SK-N-MC (cell line): ENCODE measurements at regions not wholly inside any gene's neighbourhood (a gene's known extent, or its start where the extent isn't known, plus 50 kb on each side); places are given as distances from the start of the nearest gene placed in this dataset.
"Not testable (repeated sequence)": the region's sequence is repeated elsewhere in the genome, so short reads cannot be mapped to it uniquely, and the experiment has no call there.

Experiments used
- DNase-seq: peaks from one replicate; pipeline ENCODE4 v3.0.0-alpha.2; 2011; ENCODE audit warnings: low read depth, low spot score
- H3K27ac ChIP-seq: fragments of 200-600 bp; sonication (generic); 2 replicates; pipeline ENCODE4 v1.5.1; 2016; ENCODE audit warnings: mixed run types
- H3K36me3 ChIP-seq: fragments of 200-600 bp; sonication (generic); 2 replicates; pipeline ENCODE4 v1.6.1; 2017; ENCODE audit warnings: antibody characterized with exemption, low read length, mixed read lengths; ENCODE audit not compliant: insufficient read depth
- H3K4me3 ChIP-seq: fragments of 200-600 bp; sonication (generic); 2 replicates; pipeline ENCODE4 v1.5.1; 2016
- H3K9ac ChIP-seq: fragments of 200-600 bp; sonication (generic); 2 replicates; pipeline ENCODE4 v1.8.0; 2017; ENCODE audit warnings: mixed run types, mixed read lengths; ENCODE audit not compliant: insufficient read length
- H3K9me3 ChIP-seq: fragments of 200-600 bp; sonication (generic); 2 replicates; pipeline ENCODE4 v1.6.1; 2017; ENCODE audit warnings: low read depth, mild to moderate bottlenecking, antibody characterized with exemption, low read length, moderate library complexity, mixed read lengths
- EZH2 ChIP-seq: fragments of 200-600 bp; sonication (generic); IDR thresholded peaks from one replicate; pipeline ENCODE4 v1.6.1; 2017; ENCODE audit warnings: antibody characterized with exemption
- FOXP2 ChIP-seq: optimal IDR thresholded peaks from 2 replicates; pipeline ENCODE3; 2011; ENCODE audit warnings: mild to moderate bottlenecking, moderate library complexity; ENCODE audit not compliant: insufficient read depth; ENCODE audit errors: extremely low read length, control extremely low read depth
- POLR2AphosphoS5 ChIP-seq: IDR thresholded peaks from 2 replicates; pipeline ENCODE4 v1.6.1; 2012; ENCODE audit warnings: mild to moderate bottlenecking, low read depth, low read length, borderline replicate concordance

DNA sequence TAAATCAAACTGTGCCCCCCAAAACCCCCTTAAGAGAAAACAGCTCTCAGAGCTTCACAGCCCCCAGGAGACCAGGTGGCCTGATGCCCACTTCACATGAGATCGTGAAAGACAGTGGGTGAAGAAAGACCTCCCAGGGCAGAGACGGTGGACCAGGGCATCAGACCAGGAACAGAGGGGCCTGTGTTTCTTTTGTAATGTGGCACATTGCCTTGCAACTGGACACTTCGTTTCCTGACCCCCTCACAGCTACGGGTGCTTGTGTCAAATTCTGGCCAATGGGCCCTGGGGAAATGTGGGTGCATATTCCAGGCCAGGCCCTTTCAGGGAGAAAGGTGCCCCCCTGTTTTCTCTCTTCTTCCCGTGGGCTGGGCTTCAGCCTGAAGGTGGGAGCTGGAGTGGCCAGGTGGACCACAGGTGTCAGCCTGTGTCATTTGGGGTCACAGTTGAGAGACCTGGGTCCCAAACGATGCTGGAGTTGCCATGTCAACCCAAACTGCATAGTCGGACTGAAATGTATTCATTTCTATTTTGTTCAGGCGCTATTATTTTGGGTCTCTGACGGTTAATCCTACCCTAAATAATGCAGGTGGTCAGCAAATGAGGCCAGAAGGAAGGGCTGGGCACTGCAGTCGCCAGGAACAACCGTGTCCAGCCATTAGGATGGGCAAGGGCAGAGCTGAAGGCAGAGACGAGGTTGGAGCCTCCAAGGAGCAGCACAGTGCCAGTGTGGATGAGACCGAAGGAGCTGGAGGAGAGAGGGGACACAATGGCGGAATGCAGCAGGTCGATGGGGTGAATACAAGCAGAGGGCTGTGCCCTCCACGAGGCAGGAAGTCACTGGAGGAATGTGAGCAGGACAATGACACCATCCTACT, 338.2 kb downstream of the EIPR1 start:
- Histone ChIP-seq H3K9me3 (no peaks in the 10 kb centered on the region), H3K9ac (no peak overlapping the region), H3K4me3 (no peak overlapping the region), H3K36me3 (no peaks in the 10 kb centered on the region), H3K27ac (no peak overlapping the region)
- TF ChIP-seq FOXP2 = no peak
- no peak for TF ChIP-seq EZH2
- no peak for TF ChIP-seq POLR2AphosphoS5
- DNase-seq = no peak

DNA sequence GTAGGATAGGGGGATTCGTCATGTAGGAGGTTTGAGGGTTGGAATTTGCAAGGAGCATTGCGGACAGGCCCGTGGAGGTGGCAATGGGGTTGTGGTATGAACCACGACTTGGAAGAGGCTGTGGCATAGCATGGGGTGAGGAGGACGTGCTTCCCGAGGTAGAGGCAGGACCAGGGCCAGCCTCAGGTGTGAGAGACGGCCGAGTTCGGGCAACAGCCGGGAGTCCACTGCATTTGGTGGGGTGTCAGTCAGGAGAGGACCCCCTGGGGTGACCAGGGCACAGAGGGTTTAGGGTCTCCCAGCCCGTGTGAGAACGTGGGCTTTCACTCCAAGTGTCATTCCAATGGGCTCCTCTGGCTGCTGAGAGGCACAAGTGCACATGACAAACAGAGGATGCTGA, 339.0 kb downstream of the EIPR1 start:
- no peak for DNase-seq
- TF ChIP-seq POLR2AphosphoS5 (no peak), EZH2 (no peak), FOXP2 (no peak)
- H3K27ac ChIP-seq = no peak overlapping the region
- H3K4me3 ChIP-seq = no peak overlapping the region
- no peaks in the 10 kb centered on the region for H3K9me3 ChIP-seq
- H3K9ac ChIP-seq = no peak overlapping the region
- no peaks in the 10 kb centered on the region for H3K36me3 ChIP-seq

DNA sequence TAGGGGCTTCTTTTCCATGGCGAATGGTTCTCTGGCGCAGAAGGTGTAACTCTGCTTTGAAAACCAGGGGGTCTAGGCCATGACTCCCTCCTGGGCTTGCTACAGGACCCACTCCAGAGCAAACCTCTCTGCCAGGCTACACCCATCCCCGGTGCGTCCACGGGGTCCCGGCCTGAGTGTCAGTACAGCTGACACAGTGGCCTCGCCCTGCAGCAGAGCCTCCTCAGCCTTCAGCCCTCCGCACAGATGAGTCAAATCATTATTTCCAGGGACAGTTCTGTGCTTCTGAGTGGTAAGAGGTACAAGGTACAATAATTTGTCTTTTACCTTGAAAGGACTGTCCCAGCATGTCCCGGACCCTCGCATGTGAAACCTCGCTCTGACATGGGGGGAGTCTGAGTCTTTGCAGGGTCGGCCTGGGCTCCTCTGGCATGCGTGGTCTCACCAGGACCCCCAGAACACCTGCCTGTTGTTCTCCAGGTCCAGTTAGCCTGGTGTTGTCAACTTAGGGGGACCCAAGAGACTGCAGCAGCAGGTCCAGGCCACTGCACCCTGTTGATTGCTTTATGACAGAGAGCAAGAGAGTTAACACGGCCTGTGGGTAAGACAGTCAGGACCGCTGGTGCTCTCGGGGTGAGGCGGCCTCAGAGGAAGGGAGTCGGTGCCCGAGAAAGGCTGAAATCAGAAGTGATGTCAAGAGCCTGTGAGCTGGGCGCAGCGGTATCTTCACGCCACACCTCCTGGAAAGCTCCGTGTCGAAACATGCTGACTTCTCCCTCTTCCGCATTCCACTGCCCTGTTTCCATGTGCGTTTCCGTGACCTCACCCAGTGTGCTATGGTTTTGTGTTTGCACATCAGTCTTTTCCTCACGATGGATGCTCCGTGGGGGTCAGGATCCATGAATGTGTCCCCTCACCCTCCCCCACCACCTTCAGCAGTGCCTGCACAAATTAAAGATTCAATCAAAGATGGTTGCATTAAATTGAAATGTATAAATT, 340.1 kb downstream of the EIPR1 start:
- Histone ChIP-seq H3K27ac (no peak overlapping the region), H3K9ac (no peak overlapping the region), H3K36me3 (no peaks in the 10 kb centered on the region), H3K9me3 (no peaks in the 10 kb centered on the region), H3K4me3 (no peak overlapping the region)
- DNase-seq = no peak
- TF ChIP-seq EZH2 = no peak
- TF ChIP-seq POLR2AphosphoS5 = no peak

DNA sequence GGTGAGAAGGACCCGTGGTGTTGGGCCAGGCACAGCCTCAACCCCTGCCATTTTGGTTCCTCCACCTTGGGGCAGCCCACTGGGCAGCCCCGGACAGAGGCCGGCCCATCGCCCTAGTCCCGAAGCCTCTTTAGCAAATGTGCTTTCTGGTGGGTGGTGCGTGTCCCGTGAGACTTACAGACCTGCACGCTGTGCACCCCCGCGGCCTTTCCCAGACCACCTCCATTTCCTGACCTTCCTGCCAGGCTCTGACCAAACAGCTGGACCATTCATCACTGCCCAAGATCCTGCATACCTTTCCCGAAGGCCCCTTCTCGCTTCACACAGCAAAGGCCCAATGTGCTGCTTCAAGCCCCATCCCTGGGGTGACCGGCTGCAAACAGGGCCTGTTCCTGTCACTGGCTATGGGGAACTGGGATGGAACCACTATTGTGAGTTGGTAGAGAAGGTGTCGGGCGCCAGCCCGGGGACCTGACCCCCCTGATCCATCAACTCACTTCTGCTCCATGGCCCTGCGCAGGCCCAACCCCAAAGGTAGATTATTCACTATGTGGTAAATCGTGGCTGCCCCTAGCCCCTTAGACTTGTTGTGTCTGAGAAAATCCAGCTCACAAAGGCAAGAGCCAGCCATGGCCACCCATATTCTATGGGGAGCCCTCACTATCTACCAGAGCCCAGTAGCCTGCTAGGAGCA, 341.0 kb downstream of the EIPR1 start:
- no peak overlapping the region for H3K4me3 ChIP-seq
- H3K36me3 ChIP-seq = no peaks in the 10 kb centered on the region
- H3K9ac ChIP-seq = no peak overlapping the region
- H3K27ac ChIP-seq = no peak overlapping the region
- H3K9me3 ChIP-seq = no peaks in the 10 kb centered on the region
- DNase-seq = no peak
- TF ChIP-seq FOXP2 (no peak), POLR2AphosphoS5 (no peak)

DNA sequence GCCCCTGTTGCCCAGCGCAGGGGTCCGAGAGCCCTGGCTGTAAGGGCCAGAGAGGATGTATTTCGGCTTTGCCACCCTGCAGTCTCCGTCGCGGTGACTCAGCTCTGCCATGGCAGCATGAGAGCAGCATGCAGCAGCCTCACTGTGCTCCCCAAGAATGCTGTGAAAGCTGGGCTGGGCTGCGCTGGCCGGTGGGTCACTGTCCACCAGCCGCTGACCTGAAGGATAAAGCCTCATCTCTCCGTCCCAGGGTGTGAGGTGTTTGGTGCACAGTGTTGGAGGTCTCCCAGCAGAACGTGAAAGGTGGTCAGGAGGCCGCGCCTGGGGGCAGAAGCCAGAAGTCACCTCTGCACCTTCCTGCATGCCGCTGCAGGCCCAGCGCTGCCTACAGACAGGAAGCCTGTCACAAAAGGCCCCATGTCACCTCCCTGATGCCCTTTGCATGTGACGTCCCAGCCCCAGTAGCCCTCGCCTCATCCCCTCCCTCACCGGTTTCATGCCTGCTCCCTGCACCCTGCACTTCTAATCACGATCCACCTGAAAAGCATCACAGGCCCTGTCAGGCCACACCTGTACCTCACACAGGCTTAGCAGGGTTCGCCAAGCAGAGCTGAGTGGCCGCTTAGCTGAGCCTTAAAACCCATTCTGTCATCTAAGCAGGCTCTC, 342.1 kb downstream of the EIPR1 start:
- Histone ChIP-seq H3K27ac (no peak overlapping the region), H3K36me3 (no peaks in the 10 kb centered on the region), H3K4me3 (no peak overlapping the region), H3K9me3 (no peaks in the 10 kb centered on the region), H3K9ac (no peak overlapping the region)
- no peak for TF ChIP-seq EZH2
- no peak for DNase-seq

DNA sequence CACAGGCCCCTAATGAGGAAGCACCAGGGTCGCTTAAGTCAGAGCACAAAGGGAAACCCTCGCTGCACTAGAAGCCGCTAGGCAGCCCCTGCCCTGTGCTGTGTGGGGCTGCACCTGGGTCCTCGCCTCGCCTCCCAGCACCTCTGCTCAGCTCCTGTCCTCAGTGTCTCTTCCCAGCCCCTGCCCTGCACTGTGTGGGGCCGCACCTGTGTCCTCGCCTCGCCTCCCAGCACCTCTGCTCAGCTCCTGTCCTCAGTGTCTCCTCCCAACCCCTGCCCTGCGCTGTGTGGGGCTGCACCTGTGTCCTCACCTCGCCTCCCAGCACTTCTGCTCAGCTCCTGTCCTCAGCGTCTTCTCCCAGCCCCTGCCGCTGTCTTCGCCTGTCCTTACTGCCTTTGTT, 342.8 kb downstream of the EIPR1 start:
- no peaks in the 10 kb centered on the region for H3K9me3 ChIP-seq
- no peak for DNase-seq
- H3K4me3 ChIP-seq = no peak overlapping the region
- no peak for TF ChIP-seq FOXP2
- TF ChIP-seq EZH2 = no peak
- TF ChIP-seq POLR2AphosphoS5 = no peak
- no peaks in the 10 kb centered on the region for H3K36me3 ChIP-seq
- H3K9ac ChIP-seq = no peak overlapping the region
- no peak overlapping the region for H3K27ac ChIP-seq

DNA sequence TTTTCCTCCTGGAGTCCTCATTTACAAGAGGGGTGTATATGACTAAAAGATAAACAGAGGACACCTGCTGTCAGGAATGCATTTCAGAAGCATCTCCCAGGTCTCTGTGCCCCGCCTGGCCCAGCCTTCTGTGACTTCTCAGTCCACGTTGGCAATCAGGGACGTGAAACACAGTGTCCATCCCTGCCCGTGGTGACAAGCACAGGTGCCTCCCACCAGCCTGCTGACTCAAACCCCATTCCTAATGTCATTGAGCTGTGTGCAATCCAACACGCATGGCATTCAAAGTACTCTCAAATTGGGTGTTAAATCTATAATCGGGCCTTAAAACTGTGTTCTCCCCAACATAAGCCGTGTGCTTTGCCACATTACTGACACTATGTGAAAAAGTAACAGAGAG, 343.2 kb downstream of the EIPR1 start:
- Histone ChIP-seq H3K9me3 (no peaks in the 10 kb centered on the region), H3K36me3 (no peaks in the 10 kb centered on the region), H3K27ac (no peak overlapping the region), H3K4me3 (no peak overlapping the region), H3K9ac (no peak overlapping the region)
- TF ChIP-seq EZH2 = no peak
- no peak for TF ChIP-seq FOXP2
- no peak for TF ChIP-seq POLR2AphosphoS5
- no peak for DNase-seq

DNA sequence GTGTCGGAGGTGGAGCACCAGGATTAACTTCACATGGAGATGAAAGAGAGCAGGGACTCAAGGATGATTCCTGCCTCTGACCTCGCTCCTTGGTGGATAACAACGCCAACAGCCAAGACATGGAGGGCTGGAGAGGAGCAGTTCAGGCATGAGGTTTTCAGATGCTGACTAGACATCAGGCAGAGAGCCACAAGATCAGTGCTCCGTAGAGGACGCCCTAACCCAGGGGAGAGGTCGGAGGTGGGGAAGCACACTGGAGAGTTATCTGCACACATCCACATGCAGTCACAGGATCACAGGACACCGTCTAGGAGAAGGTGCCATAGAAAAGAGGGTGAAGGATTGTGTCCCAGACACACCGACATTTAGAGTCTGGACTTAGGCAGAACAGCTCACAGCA, 344.3 kb downstream of the EIPR1 start:
- H3K36me3 ChIP-seq = no peaks in the 10 kb centered on the region
- no peak for TF ChIP-seq FOXP2
- no peak for TF ChIP-seq POLR2AphosphoS5
- no peak for TF ChIP-seq EZH2
- H3K4me3 ChIP-seq = no peak overlapping the region
- no peak overlapping the region for H3K9ac ChIP-seq
- no peaks in the 10 kb centered on the region for H3K9me3 ChIP-seq
- H3K27ac ChIP-seq = no peak overlapping the region
- DNase-seq = no peak

DNA sequence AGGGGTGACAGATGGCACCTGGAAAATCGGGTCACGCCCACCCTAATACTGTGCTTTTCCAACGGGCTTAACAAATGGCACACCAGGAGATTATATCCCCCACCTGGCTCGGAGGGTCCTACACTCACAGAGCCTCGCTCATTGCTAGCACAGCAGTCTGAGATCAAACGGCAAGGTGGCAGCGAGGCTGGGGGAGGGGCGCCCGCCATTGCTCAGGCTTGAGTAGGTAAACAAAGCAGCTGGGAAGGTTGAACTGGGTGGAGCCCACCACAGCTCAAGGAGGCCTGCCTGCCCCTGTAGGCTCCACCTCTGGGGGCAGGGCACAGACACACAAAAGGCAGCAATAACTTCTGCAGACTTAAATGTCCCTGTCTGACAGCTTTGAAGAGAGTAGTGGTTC, 346.8 kb downstream of the EIPR1 start:
- H3K9ac ChIP-seq, H3K4me3 ChIP-seq, H3K36me3 ChIP-seq, DNase-seq, H3K27ac ChIP-seq, H3K9me3 ChIP-seq: not testable (repeated sequence)
